DMS153 (cell line): ENCODE measurements at regions not wholly inside any gene's neighbourhood (a gene's known extent, or its start where the extent isn't known, plus 50 kb on each side); places are given as distances from the start of the nearest gene placed in this dataset.

Source experiments
- DNase-seq: peaks from one replicate; lab custom pipeline; 2025; lab: John Stamatoyannopoulos, UW

DNA sequence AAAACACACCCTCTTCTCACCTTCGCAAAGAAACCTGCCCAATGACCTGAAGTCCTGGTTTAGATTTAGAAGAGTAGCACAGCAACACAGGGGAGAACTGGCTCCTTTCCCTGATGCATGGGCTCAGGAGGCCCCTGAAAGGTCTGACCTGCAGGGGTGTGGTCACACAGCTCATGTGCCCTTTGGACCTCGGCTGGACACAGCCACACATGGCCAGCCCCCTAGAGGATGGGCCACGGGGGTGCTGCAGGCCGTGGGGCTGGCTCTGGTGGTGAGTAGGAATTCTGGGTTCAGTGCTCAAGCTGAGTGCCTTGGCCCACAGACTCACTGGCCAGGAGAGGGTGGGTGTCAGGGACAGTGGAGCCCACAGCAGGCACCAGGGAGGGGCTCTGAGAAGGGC lies 118.5 kb upstream of the ADCY1 start:
- DNase-seq, result no peak

DNA sequence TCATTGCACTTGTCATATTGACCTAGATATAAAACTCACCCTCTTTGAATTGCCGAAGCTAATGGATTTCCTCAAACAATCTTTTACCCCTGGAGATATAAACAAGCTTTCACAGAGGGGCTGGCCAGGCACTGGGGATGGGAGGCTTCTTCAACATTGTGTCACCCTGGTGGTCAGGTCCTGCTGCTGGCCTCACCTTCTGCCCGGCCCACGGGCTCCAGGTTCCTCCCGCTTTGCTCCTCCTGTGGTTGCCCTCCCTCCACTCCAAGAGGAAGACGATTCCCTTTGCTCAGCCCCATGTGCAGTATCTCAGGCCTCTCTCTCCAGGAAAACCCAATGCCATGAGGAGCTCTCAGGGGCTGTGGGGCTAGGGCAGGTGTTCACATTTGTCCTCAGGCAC lies 118.1 kb upstream of the ADCY1 start:
- DNase-seq, result no peak

DNA sequence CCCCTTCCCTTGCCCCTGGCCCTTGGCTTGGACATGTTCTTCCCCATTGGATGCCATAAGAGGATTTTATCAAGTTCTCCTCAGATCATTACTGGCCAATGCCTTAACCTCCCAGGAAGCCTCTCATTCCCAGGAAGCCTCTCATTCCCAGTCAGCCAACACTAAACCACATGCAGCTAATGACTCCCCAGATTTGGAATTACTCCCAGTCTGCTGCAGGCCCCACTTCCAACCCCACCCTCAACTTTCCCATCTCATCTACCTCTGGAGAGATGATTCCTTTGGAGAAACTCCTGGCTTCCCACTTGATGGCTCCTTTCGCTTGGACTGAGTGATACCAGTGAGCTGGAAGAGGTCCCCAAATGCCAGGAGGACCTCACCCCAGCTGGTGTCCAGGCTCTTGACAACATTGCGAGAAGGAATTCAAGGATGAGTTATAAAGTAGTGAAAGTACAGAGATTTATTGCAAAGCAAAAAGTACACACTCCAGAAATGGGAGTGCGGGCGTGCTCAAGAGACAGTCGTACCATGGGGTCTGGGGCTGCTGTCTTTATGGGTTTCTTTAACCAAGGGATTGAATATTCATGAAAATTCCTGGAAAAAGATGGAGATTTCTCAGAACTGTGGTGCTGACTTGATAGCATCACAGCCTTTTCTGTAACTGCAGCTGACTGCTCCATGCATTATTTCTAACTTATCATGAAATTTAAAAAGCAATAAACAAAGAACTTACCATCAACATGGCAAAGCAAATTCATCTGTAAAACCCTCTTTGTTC lies 117.2 kb upstream of the ADCY1 start:
- no peak for DNase-seq

DNA sequence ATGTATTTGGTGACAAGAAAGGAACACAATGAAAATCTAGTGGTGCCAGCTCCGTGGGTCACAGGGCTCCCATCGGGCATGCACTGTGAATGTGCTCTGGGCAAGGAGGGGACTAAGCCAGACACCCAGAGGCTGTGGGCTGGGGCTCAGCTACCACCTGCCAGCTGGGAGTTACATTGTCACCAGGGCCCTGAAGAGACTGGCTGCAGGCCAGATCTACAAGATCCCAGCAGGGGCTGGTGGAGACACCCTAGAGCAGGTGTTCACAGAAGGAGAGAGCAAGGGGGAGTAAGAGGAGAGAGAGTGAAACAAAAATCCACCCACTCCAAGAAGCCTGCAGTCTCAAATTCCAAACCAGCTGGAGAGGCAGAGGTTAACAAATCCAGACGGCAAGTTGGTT lies 116.6 kb upstream of the ADCY1 start:
- peak; percentile 88 for DNase-seq

DNA sequence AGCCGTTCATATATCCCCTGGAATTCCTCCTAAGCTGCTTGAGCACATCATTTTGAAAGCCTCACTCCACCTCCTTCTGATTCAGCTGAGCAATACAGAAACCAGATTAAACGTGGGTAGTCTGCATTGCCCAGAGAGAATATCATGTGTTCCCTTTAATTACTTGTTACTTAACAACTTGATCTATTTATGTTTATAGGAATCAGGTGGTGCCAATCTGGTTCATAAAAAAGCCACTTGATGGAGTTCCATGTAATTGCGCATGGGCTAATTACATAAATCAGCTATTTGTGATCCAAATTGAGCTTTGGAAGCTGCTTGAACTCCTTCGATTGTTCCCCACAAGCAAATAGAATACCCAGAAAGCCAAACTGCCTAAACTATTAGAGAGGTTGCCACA lies 114.7 kb upstream of the ADCY1 start:
- DNase-seq, result no peak

DNA sequence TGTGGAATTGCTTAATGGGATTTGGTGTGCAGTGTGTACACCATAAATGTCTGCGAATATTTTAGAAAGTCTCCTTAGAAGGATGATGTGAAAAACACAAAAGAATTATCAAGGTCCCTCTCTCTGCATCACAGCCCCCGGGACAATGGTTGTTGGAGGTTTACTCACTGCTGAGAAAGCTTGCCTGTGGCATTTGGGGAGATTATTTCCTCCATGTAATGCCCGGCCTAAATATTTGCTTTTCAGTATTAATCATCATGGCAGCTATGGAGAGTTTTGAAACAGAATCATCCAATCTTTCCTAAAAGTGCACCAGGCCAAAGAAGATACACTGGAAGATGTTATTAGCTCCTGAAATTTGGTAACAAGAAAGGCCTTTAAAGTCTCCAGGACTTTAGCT lies 113.8 kb upstream of the ADCY1 start:
- no peak for DNase-seq

DNA sequence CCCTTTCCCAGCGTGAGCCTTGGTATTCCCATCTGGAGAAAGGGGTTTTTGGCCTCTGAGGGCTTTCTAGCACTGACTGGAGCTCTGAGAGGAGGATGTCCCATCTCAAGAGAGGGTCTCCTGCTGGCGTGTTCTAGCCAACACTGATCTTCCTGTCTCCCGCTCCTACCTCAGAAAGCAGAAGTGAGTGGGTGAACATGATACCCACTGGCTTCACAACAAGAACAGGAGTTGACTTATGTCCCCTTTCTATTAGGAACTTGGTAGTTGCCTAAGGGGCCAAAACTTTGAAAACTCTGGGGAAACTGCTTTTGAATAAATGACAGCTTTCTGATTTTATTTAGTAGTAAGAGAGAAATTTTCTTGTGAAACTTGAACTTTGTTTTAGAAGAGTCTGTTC lies 113.1 kb upstream of the ADCY1 start:
- no peak for DNase-seq

DNA sequence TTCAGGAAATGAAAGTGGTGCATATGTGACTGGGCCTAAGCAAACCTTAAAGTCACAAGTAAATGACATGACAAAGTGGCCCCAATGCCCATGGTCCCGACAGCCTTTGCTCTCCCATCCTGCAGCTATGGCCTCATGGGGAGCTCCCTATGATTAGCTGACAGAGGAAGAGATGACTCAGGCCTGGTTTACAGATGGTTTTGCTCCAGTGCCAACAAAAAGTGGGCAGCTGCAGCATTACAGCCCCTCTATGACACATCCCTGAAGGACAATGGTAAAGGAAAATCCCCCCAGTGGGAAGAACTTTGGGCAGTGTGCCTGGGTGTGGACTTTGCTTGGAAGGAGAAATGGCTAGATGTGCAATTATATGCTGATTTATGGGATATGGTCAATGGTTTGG lies 105.1 kb upstream of the ADCY1 start:
- DNase-seq, result no peak

DNA sequence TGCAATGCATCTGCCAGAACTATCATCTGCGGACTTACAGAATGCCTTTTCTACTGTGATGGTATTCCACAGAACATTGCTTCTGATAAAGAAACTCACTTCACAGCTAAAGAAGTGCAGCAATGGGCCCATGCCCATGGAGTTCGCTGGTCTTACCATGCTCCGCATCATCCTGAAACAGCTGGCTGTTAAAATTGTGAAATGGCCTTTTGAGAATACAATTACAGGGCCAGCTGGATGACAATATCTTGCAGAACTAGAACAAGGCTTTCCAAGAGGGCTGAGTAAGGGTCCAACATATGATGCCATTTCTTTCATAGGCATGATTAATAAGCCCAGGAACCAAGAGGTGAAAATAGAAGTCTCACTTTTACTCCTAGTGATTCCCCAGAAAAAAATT lies 104.1 kb upstream of the ADCY1 start:
- no peak for DNase-seq

DNA sequence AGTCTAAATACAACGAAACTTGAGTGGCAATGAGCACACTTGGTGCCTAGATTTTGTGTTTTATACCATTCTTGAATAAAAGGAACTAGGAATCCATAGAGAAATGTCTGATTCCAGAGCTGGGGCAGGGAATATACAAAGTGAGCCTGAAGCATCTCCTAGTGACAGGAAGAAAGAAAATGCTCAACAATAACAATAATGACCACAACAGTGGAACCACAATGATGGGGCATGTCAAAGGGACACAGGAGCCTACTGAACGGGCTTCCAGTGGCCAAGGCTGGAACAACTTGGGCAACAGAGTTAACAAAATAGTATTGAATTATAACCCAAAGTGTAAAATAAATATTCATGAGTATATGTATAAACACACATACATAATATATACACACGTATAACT lies 94.4 kb upstream of the ADCY1 start:
- no peak for DNase-seq

DNA sequence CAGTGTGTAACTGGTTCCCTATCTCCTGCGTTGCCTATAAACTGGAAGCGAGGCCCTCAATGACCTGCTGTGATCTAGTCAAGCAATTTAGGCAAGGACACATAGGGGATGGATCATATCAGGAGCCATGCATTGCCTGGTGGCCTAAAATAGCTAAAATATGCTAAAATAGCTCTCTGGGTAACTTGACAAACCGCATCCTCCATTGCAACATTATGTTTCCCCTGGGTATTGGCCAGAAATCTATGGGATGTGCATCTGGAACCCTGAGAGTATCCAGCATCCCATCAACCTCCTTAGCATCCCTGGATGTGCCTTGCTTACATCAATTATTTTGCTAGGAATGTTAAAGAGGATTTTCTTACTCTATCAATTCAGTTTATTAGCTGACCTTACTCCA lies 91.7 kb upstream of the ADCY1 start:
- DNase-seq, result no peak

DNA sequence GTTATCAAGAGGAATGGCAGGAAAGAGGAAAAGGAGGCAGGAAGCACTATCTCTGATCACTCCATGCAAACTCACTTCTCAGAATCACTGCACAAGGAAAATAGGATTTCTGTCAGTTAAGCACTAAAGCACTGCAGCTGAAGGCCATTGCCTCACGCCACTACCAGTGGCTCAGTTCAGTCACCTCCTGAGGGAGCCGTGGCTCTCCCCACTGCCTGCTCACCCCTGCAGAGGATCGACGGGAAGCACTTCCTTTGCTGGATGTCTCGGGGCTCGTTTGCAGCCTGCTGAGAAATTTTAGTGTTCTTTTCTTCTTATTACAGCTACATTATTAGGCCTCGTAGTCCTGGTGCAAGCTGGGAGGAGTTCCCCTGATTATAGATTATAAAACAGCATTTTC lies 90.1 kb upstream of the ADCY1 start:
- no peak for DNase-seq

DNA sequence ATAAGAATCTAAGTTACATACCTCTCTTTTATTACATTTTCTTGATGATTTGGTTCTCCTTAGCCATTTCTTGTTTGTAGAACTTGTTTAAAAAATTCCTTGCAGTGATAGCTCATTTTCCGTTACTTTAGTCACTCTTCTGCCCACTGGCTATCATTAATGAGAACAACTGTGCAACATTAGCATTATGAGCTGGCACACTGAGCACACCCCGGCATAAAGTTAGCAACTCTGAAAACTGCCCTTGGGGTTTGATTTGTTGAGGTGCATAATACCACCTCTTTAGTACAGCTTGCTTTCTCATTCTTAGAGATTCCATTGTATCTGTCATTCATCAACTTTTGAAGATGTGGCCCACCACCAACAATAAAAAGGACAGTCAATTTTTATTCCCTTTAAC lies 87.6 kb upstream of the ADCY1 start:
- no peak for DNase-seq

DNA sequence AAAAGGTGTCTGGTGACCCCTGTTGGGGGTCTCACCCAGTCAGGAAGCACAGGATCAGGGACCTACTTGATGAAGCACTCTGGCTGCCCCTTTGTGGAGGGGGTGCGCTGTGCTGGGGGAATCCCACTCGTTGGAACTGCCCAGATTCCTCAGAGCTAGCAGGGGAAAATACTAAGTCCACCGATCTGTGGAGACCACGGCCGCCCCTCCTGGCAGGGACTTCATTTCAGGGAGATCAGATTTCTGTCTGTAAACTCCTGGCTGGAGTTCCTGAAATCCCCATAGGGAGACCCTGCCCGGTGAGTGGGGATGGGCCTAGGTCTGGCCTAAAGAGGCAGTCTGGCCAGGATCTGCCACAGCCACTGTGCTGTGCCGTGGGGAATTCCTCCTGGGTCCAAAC lies 79.3 kb upstream of the ADCY1 start:
- no peak for DNase-seq

DNA sequence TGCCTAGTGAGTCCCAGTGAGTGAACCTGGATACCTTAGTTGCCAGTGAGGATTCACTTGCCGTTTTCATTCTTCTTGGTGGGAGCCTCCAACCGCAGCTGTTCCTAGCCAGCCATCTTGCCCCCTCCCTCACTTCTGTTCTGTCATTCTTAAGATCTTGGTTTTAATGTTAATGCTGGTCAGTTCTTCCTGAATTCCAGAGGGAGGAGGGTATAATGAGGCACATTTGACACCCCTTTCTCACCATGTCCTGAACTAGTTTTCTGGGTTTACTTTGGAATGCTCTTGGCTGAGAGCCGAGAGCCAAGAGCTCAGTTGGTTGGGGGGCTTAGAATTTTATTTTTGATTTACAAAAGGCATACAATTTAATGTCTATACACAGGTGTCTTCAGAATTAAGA lies 78.5 kb upstream of the ADCY1 start:
- DNase-seq, result no peak

DNA sequence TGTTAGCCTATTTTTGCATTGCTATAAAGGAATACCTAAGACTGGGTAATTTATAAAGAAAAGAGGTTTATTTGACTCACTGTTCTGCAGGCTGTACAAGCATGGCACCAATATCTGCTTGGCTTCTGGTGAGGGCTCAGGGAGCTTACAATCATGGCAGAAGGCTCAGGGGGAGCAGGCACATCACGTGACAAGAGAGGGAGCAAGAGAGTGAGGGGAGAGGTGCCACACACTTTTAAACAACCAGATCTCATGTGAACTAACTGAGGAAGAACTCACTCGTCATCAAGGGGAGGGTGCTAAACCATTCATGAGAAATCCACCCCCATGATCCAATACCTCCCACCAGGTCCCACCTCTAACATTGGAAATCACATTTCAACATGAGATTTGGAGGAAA lies 73.9 kb upstream of the ADCY1 start:
- DNase-seq, result no peak

DNA sequence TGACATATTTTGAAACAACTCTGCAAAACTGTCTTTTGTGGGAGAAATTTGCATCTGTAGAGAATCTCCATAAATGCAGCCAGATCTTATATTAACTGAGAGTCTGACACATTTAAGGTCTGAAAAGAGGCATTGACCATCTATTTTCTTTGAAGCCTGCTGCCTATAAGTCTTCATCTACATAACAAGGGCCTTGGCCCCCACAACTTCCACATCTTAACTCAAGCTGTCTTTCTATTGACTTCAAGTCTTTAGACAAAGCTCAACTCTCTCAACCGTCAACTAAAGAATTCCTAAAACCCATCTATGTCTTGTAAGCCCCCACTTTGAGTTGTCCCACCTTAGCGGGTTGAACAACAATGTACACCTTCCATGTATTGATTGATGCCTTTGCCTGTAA lies 72.4 kb upstream of the ADCY1 start:
- DNase-seq, result no peak

DNA sequence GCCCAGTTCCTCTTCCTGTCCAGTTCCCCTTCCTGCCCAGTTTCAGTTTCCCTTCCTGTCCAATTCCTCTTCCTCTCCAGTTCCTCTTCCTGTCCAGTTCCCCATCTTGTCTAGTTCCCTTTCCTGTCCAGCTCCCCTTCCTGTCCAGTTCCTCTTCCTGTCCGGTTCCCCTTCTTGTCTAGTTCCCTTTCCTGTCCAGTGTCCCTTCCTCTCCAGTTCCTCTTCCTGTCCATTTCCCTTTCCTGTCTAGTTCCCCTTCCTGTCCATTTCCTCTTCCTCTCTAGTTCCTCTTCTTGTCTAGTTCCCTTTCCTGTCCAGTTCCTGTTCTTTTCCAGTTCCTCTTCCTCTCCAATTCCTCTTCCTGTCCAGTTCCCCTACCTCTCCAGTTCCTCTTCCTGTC lies 68.1 kb upstream of the ADCY1 start:
- DNase-seq, result no peak

DNA sequence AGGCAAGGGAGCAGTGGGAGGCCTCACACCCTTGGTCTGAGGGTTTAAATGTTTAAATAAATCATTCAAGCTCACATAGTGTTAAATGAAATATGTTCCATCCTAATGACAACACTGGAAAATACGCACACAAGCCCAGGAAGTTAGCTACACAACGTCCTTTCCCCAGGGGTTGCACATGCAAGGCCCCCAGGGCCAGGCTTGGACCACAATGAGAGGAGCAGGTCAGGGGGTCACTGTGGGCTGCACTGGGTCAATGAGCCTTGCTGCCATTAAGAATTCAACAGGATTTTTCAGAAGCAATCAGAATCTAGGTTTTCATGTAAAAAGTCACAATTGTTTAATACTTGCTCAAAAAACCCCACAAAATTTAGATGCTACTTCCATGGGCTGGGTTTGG lies 64.9 kb upstream of the ADCY1 start:
- DNase-seq, result no peak

DNA sequence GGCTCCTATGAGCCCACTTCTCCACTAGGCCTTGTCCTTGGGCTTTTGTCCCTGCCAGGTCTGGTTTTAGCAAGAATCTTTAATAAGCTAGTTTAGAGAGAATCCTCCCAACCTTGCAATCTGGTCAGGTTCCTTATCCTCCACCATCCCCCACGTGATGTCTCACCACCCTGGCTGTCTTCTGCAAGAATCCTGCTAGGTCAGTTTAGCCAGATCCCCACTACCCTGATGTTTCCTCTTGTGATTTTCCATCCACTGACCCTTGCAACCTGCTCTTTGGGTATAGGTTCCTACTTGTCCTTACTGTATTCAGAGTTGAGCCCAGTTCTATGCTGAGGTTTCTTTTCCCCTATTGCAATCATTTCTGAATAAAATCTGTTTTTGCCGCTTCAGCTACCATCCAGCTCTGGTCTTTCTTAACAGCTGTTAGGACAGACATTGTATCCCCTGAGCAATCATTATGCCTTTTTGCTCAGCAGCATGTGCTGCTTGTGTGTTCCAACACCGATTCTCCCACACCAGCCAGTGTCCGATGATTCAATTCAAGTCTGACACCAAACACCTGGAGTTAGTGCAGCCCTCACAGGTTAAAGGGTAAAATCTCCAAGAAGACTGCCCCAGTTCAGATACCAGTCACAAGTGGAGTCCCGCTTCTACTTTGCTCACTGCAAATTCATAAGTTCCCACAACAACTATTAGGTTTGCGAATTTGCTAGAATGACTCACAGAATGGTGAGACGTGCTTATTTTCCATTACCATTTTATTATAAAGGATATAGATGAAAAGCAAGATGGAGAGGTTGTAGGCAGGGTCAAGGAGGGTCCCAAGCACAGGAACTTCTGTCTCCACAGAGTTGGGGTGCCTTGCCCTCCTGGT lies 62.2 kb upstream of the ADCY1 start:
- DNase-seq, result no peak

DNA sequence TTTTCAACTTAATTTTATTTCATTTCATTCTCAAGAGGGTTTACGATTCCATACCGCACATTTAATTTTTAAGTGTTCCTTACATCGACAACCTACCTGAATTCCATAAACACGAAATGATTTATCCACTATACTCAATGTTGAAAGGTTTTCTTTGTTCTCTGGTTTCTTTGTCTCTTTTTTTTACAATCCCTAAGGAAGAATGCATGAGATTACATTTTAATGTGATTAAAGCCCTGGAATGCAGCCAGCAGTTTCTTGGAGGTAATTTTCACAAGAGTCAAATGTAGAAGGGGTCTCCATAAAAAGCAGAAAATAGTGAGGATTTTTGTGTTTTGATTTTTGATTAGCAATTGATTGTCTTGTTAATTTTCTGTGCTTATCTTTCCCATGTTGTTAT lies 59.2 kb upstream of the ADCY1 start:
- no peak for DNase-seq

DNA sequence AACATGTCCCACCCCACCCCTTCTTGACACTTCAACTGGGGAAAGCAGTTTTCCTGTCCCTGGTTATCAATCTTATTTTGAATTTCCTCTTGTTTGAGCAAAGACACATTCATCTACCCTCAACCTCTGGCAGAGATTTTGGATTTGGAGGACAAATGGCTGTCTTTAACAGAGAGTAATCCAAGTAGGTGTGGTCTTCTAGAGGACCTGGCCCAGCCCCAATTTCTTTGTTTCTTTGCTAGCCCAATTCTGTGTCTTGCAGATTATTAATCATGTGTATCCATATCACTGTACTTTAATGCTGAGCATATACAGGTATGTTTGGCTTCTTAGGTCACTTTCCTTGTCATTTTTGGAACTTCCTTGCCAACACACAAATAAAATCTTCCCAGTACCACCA lies 58.8 kb upstream of the ADCY1 start:
- no peak for DNase-seq
